Mesendoderm (in vitro differentiated cells): ENCODE measurements at regions not wholly inside any gene's neighbourhood (a gene's known extent, or its start where the extent isn't known, plus 50 kb on each side); places are given as distances from the start of the nearest gene placed in this dataset.

Experiments used
- DNase-seq: peaks from one replicate; pipeline ENCODE4 v3.0.0; 2013
- H2AK5ac ChIP-seq: 2 replicates; pipeline ENCODE4 v1.6.1; 2013; ENCODE audit warnings: low read length, inconsistent platforms
- H2BK120ac ChIP-seq: 2 replicates; pipeline ENCODE4 v1.6.1; 2013; ENCODE audit warnings: low read depth, mild to moderate bottlenecking, low read length, moderate library complexity, mixed read lengths
- H2BK15ac ChIP-seq: replicated peaks from 2 replicates; pipeline ENCODE4 v1.6.1; 2013; ENCODE audit warnings: low read depth, mild to moderate bottlenecking, moderate library complexity
- H2BK5ac ChIP-seq: 2 replicates; pipeline ENCODE4 v1.6.1; 2013; ENCODE audit warnings: low read length, inconsistent platforms
- H3K18ac ChIP-seq: 2 replicates; pipeline ENCODE4 v1.6.1; 2013; ENCODE audit warnings: mild to moderate bottlenecking, low read length, mixed read lengths
- H3K23ac ChIP-seq: one replicate; pipeline ENCODE4 v1.6.1; 2013; ENCODE audit warnings: low read length
- H3K27ac ChIP-seq: 2 replicates; pipeline ENCODE4 v1.5.1; 2013; ENCODE audit warnings: low read depth, mild to moderate bottlenecking, inconsistent platforms, low read length, moderate library complexity
- H3K27me3 ChIP-seq: 2 replicates; pipeline ENCODE4 v1.6.1; 2013; ENCODE audit warnings: low read length, control low read depth, mild to moderate bottlenecking, inconsistent platforms; ENCODE audit not compliant: insufficient read depth, poor library complexity
- H3K36me3 ChIP-seq: 2 replicates; pipeline ENCODE4 v1.6.1; 2013; ENCODE audit warnings: low read length, inconsistent platforms; ENCODE audit not compliant: control insufficient read depth, insufficient read depth
- H3K4ac ChIP-seq: one replicate; pipeline ENCODE4 v1.6.1; 2013; ENCODE audit warnings: low read depth, mild to moderate bottlenecking, low read length, moderate library complexity
- H3K4me1 ChIP-seq: 2 replicates; pipeline ENCODE4 v1.6.1; 2013; ENCODE audit warnings: low read depth, low read length, inconsistent platforms; ENCODE audit not compliant: control insufficient read depth
- H3K4me2 ChIP-seq: 2 replicates; pipeline ENCODE4 v1.6.1; 2013; ENCODE audit warnings: low read length
- H3K4me3 ChIP-seq: 2 replicates; pipeline ENCODE4 v1.5.1; 2013; ENCODE audit warnings: mild to moderate bottlenecking, low read length
- H3K56ac ChIP-seq: one replicate; pipeline ENCODE4 v1.6.1; 2013; ENCODE audit warnings: low read length
- H3K79me1 ChIP-seq: 2 replicates; pipeline ENCODE4 v1.6.1; 2013; ENCODE audit warnings: low read length, inconsistent platforms
- H3K79me2 ChIP-seq: 2 replicates; pipeline ENCODE4 v1.6.1; 2013; ENCODE audit warnings: mild to moderate bottlenecking, low read length; ENCODE audit not compliant: control insufficient read depth, insufficient read depth
- H3K9ac ChIP-seq: 2 replicates; pipeline ENCODE4 v1.6.1; 2013; ENCODE audit warnings: low read length, inconsistent platforms
- H4K5ac ChIP-seq: one replicate; pipeline ENCODE4 v1.6.1; 2013; ENCODE audit warnings: low read length
- H4K8ac ChIP-seq: one replicate; pipeline ENCODE4 v1.6.1; 2013; ENCODE audit warnings: low read depth, mild to moderate bottlenecking, control low read depth, low read length, moderate library complexity
- WGBS: extraction: QIAGEN DNeasy Blood & Tissue Kit; methylation state at CpG from one replicate; pipeline ENCODE4 v1.1.7; 2013; ENCODE audit warnings: low lambda C conversion rate, missing lambda C conversion rate; ENCODE audit not compliant: insufficient coverage; ENCODE audit errors: extremely low coverage; 5-methylcytosine and 5-hydroxymethylcytosine counted together

DNA sequence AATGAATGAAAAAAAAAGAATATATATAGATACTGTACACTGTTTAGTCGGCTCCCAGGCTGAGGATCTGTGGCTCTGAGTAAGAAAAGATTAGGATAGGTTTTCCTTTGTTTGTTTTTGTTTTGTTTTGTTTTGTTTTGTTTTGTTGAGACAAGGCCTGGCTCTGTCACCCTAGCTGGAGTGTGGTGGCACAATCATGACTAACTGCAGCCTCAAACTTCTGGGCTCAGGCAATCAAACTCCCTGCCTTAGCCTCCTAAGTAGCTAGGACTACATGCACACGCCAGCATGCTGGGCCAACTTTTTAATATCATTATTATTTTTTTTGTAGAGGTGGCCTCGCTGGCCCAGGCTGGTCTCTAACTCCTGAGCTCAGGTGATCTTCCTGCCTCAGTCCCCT, 87.9 kb upstream of the PTBP2 start:
- WGBS, result no CpG with 5 or more reads among the region's 3 CpGs
- Histone ChIP-seq H3K4me1 (no peaks in the 10 kb centered on the region), H3K4me2 (no peak overlapping the region), H3K23ac (no peak overlapping the region), H3K27me3 (no peaks in the 10 kb centered on the region), H3K79me1 (no peaks in the 10 kb centered on the region), H2BK5ac (no peak overlapping the region), H3K4me3 (no peak overlapping the region), H4K8ac (no peak overlapping the region), H2BK120ac (no peak overlapping the region), H3K27ac (no peak overlapping the region), H3K36me3 (no peaks in the 10 kb centered on the region), H3K9ac (no peak overlapping the region), H2BK15ac (no peak overlapping the region), H3K4ac (no peak overlapping the region), H3K18ac (no peak overlapping the region), H3K56ac (no peak overlapping the region), H3K79me2 (no peaks in the 10 kb centered on the region), H4K5ac (no peak overlapping the region), H2AK5ac (no peak overlapping the region)
- no peak for DNase-seq

DNA sequence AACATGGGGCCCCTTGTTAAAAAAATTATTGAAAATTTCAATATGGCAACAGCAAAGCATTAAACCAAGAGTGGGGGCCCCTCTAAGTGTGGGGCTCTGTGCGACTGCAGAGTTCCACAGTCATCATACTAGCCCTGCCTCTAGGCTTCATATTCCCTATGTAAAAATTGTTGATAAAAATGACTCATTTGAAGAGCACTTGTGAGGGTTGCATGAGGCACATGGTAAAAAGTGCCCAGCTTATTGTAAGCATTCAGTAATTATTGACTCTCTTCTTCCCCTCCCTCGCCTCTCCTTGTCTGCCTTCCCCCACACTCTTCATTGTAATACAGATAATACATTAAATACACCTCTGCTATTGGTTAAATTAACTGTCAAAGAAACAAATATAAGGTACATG, 86.7 kb upstream of the PTBP2 start:
- Histone ChIP-seq H2BK15ac (no peak overlapping the region), H3K4ac (no peak overlapping the region), H3K18ac (no peak overlapping the region), H3K4me3 (no peak overlapping the region), H3K27ac (no peak overlapping the region), H3K79me1 (no peaks in the 10 kb centered on the region), H2BK120ac (no peak overlapping the region), H3K9ac (no peak overlapping the region), H3K36me3 (no peaks in the 10 kb centered on the region), H2BK5ac (no peak overlapping the region), H3K79me2 (no peaks in the 10 kb centered on the region), H3K27me3 (no peaks in the 10 kb centered on the region), H3K4me1 (no peaks in the 10 kb centered on the region), H3K23ac (no peak overlapping the region), H3K4me2 (no peak overlapping the region), H4K8ac (no peak overlapping the region), H2AK5ac (no peak overlapping the region), H4K5ac (no peak overlapping the region), H3K56ac (no peak overlapping the region)
- no CpG with 5 or more reads among the region's 2 CpGs for WGBS
- no peak for DNase-seq

DNA sequence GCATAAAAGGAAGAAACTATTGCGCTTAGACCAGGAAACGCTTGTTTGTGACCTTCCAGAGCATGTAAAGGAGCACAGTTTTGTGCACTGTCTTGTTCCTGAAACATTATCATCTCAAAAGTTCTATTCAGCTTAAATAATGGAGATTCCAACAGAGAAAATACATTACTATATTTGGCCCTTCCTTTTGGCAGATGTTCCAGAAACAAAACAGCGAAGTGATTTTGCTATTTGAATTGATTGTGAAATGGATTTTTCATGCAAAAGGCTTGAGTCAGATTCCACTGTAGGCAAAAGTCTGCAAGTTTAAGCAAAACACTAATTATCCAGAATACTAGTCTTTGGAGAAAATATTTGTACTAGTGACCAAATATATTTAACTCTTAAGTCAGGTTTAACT, 80.3 kb upstream of the PTBP2 start:
- no peak overlapping the region for H3K4ac ChIP-seq
- H3K56ac ChIP-seq, result no peak overlapping the region
- H3K27ac ChIP-seq, result no peak overlapping the region
- H4K5ac ChIP-seq, result no peak overlapping the region
- H3K27me3 ChIP-seq, result no peaks in the 10 kb centered on the region
- no peak for DNase-seq
- no peak overlapping the region for H4K8ac ChIP-seq
- no peak overlapping the region for H3K18ac ChIP-seq
- no peak overlapping the region for H3K4me2 ChIP-seq
- no peak overlapping the region for H2BK5ac ChIP-seq
- no peak overlapping the region for H2AK5ac ChIP-seq
- H2BK120ac ChIP-seq, result no peak overlapping the region
- H2BK15ac ChIP-seq, result no peak overlapping the region
- no peaks in the 10 kb centered on the region for H3K79me2 ChIP-seq
- H3K4me3 ChIP-seq, result no peak overlapping the region
- no peaks in the 10 kb centered on the region for H3K4me1 ChIP-seq
- no peak overlapping the region for H3K9ac ChIP-seq
- no peaks in the 10 kb centered on the region for H3K36me3 ChIP-seq
- H3K23ac ChIP-seq, result no peak overlapping the region
- WGBS, result no CpG with 5 or more reads among the region's 3 CpGs
- H3K79me1 ChIP-seq, result no peaks in the 10 kb centered on the region

DNA sequence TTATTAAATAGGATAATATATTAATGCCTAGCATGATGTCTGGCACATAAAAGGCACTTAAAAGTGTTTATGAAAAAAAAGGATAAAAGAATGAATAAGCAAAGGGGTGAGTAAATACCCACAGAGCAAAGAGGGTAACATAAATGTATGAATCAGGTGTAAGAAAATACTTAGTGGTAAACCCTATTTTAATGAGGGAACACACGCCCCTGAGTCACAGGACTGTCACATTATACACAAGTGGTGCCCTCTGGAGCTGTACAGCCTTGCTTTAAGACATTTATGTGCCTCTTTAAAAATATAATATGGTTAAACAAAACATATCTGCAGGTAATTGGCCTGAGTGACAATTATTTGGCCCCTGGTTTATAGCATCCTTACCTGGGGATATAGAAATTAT, 78.1 kb upstream of the PTBP2 start:
- Histone ChIP-seq H2BK5ac (no peak overlapping the region), H3K36me3 (no peaks in the 10 kb centered on the region), H4K8ac (no peak overlapping the region), H2AK5ac (no peak overlapping the region), H3K79me2 (no peaks in the 10 kb centered on the region), H3K9ac (no peak overlapping the region), H3K23ac (no peak overlapping the region), H3K18ac (no peak overlapping the region), H3K56ac (no peak overlapping the region), H3K4me2 (no peak overlapping the region), H3K27ac (no peak overlapping the region), H2BK120ac (no peak overlapping the region), H3K4me3 (no peak overlapping the region), H2BK15ac (no peak overlapping the region), H3K27me3 (no peaks in the 10 kb centered on the region), H3K4me1 (no peaks in the 10 kb centered on the region), H4K5ac (no peak overlapping the region), H3K79me1 (no peaks in the 10 kb centered on the region), H3K4ac (no peak overlapping the region)
- no CpG with 5 or more reads among the region's 1 CpG for WGBS
- DNase-seq, result no peak

DNA sequence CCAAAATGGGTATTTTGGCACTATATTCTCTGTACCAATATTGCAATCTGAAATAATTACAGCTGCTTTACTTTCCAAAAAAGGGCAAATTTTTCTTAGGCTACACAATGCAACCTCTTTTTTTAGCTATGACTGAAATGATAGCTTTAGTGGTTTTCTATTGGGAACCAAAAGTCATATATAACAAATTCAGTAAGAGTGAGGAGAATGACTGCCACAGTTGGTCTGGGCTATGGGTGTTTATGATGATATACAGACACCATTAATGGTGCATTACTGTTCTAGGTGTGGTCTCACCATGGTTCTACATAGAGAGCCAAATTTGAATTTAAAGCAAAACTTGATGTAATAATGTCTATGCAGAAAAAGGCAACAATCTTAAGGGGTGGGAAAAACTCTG, 72.3 kb upstream of the PTBP2 start:
- no peaks in the 10 kb centered on the region for H3K79me1 ChIP-seq
- H2BK5ac ChIP-seq, result no peak overlapping the region
- no peak overlapping the region for H3K27ac ChIP-seq
- no peak overlapping the region for H3K4ac ChIP-seq
- no peak overlapping the region for H3K9ac ChIP-seq
- no peak for DNase-seq
- H3K27me3 ChIP-seq, result no peaks in the 10 kb centered on the region
- H3K18ac ChIP-seq, result no peak overlapping the region
- H3K4me2 ChIP-seq, result no peak overlapping the region
- H3K4me3 ChIP-seq, result no peak overlapping the region
- no peak overlapping the region for H3K23ac ChIP-seq
- no peak overlapping the region for H2BK15ac ChIP-seq
- H4K8ac ChIP-seq, result no peak overlapping the region
- H3K4me1 ChIP-seq, result no peaks in the 10 kb centered on the region
- H4K5ac ChIP-seq, result no peak overlapping the region
- H3K56ac ChIP-seq, result no peak overlapping the region
- H3K36me3 ChIP-seq, result no peaks in the 10 kb centered on the region
- no peak overlapping the region for H2BK120ac ChIP-seq
- no peak overlapping the region for H2AK5ac ChIP-seq
- no peaks in the 10 kb centered on the region for H3K79me2 ChIP-seq

DNA sequence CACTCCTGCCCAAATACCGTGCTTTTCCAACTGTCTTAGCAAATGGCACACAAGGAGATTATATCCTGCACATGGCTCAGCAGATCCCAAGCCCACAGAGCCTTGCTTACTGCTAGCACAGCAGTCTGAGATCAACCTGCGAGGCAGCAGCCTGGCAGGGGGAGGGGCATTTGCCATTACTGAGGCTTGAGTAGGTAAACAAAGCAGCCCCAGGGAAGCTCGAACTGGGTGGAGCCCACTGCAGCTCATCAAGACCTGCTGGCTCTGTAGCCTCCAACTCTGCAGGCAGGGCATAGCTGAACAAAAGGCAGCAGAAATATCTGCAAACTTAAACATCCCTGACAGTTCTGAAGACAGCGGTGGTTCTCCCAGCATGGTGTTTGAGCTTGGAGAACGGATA, 70.1 kb upstream of the PTBP2 start:
- H2BK120ac ChIP-seq, result no peak overlapping the region
- no peak overlapping the region for H3K4me2 ChIP-seq
- H3K4me3 ChIP-seq, result no peak overlapping the region
- no peaks in the 10 kb centered on the region for H3K27me3 ChIP-seq
- no peaks in the 10 kb centered on the region for H3K79me1 ChIP-seq
- H2BK5ac ChIP-seq, result no peak overlapping the region
- no peak overlapping the region for H4K8ac ChIP-seq
- peak; percentile 7 for DNase-seq
- no peak overlapping the region for H3K4ac ChIP-seq
- H2AK5ac ChIP-seq, result no peak overlapping the region
- no CpG with 5 or more reads among the region's 5 CpGs for WGBS
- no peak overlapping the region for H3K27ac ChIP-seq
- H3K56ac ChIP-seq, result no peak overlapping the region
- H3K18ac ChIP-seq, result no peak overlapping the region
- H3K36me3 ChIP-seq, result no peaks in the 10 kb centered on the region
- H3K23ac ChIP-seq, result no peak overlapping the region
- H3K9ac ChIP-seq, result no peak overlapping the region
- H4K5ac ChIP-seq, result no peak overlapping the region
- H3K4me1 ChIP-seq, result no peaks in the 10 kb centered on the region
- no peaks in the 10 kb centered on the region for H3K79me2 ChIP-seq
- no peak overlapping the region for H2BK15ac ChIP-seq
